OCI-LY3 (cell line): ENCODE measurements at regions not wholly inside any gene's neighbourhood (a gene's known extent, or its start where the extent isn't known, plus 50 kb on each side); places are given as distances from the start of the nearest gene placed in this dataset.

ENCODE experiments used
- EZH2phosphoT487 ChIP-seq: fragments of 200-600 bp; shearing (Covaris generic); IDR thresholded peaks from 2 replicates; pipeline ENCODE4 v1.6.1; 2018; ENCODE audit warnings: antibody characterized with exemption, mixed run types, low read depth
- TF ChIP-seq, protein P1 (sequence below): fragments of 200-600, 300-600 bp; sonication (generic); IDR thresholded peaks from 2 replicates; pipeline ENCODE4 v1.5.1; 2014; ENCODE audit warnings: antibody characterized with exemption, low read length, low read depth

DNA sequence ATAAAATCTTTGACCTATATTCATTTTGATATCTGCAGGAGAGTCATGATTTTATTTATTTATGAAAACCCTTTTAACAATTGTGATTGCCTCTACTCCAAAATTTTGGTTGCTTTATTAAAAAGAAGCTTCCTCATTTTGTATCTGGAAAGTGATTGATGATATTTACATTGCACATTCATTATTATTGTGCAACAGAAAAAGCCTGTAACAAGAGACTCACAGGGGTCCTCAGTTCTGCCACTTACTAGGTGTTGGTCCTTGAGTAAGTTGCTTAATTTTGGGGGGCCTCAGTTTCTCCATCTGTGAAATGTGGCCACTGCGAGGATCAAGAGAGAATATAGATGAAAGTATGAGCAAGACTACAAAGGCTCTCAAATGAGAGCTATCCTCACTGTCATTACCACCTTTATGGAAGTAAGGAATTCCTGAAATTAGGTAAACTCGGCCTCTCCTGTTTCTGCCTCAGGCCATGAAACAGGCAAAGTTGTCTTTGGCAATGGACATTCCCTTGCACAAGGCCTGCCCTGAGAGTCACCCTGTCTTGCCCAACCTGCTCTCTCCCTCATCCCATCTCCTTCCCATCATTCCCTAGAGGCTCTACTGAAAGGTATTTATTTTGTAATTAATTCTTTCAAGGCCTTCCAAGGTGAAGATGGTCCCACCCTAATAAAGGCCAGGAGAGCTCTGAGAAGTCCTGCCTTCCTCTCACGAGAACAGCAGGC, 66.1 kb upstream of the ABLIM1 start:
- TF ChIP-seq, protein P1, sequence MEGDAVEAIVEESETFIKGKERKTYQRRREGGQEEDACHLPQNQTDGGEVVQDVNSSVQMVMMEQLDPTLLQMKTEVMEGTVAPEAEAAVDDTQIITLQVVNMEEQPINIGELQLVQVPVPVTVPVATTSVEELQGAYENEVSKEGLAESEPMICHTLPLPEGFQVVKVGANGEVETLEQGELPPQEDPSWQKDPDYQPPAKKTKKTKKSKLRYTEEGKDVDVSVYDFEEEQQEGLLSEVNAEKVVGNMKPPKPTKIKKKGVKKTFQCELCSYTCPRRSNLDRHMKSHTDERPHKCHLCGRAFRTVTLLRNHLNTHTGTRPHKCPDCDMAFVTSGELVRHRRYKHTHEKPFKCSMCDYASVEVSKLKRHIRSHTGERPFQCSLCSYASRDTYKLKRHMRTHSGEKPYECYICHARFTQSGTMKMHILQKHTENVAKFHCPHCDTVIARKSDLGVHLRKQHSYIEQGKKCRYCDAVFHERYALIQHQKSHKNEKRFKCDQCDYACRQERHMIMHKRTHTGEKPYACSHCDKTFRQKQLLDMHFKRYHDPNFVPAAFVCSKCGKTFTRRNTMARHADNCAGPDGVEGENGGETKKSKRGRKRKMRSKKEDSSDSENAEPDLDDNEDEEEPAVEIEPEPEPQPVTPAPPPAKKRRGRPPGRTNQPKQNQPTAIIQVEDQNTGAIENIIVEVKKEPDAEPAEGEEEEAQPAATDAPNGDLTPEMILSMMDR: no peak
- TF ChIP-seq EZH2phosphoT487: no peak
